ENCODE measurements at regions not wholly inside any gene's neighbourhood (a gene's known extent, or its start where the extent isn't known, plus 50 kb on each side); places are given as distances from the start of the nearest gene placed in this dataset.
"Not testable (repeated sequence)": the region's sequence is repeated elsewhere in the genome, so short reads cannot be mapped to it uniquely, and the experiment has no call there.

GRCh38 chr21:5128261-5128660 lies 5393.1 kb upstream of the TPTE start:
- peak; percentile 76 for DNase-seq (ENCODE audit: low spot score)

GRCh38 chr21:5133824-5134223 lies 5387.6 kb upstream of the TPTE start:
- DNase-seq (ENCODE audit: low spot score): not testable (repeated sequence)

GRCh38 chr21:5136406-5136805 lies 5385.0 kb upstream of the TPTE start:
- DNase-seq (ENCODE audit: low spot score): not testable (repeated sequence)

- DNase-seq (ENCODE audit: low spot score): not testable (repeated sequence)
Observed at GRCh38 chr21:5137006-5137405, 5384.4 kb upstream of the TPTE start.

GRCh38 chr21:5138687-5139086 lies 5382.7 kb upstream of the TPTE start:
- DNase-seq (ENCODE audit: low spot score): not testable (repeated sequence)

GRCh38 chr21:5139528-5139927 lies 5381.9 kb upstream of the TPTE start:
- DNase-seq (ENCODE audit: low spot score): not testable (repeated sequence)

GRCh38 chr21:5143011-5143410 lies 5378.4 kb upstream of the TPTE start:
- not testable (repeated sequence) for DNase-seq (ENCODE audit: low spot score)

- DNase-seq (ENCODE audit: low spot score): not testable (repeated sequence)
Observed at GRCh38 chr21:5144731-5145130, 5376.7 kb upstream of the TPTE start.

GRCh38 chr21:5147685-5148084 lies 5373.7 kb upstream of the TPTE start:
- not testable (repeated sequence) for DNase-seq (ENCODE audit: low spot score)

- not testable (repeated sequence) for DNase-seq (ENCODE audit: low spot score)
Observed at GRCh38 chr21:5149222-5149621, 5372.2 kb upstream of the TPTE start.

- not testable (repeated sequence) for DNase-seq (ENCODE audit: low spot score)
Observed at GRCh38 chr21:5153842-5154640, 5367.3 kb upstream of the TPTE start.

- peak; percentile 24 for DNase-seq (ENCODE audit: low spot score)
Observed at GRCh38 chr21:5154641-5154982, 5366.8 kb upstream of the TPTE start.

GRCh38 chr21:5162693-5163574 lies 5358.4 kb upstream of the TPTE start:
- DNase-seq (ENCODE audit: low spot score): not testable (repeated sequence)

- DNase-seq (ENCODE audit: low spot score): not testable (repeated sequence)
Observed at GRCh38 chr21:5165829-5166228, 5355.6 kb upstream of the TPTE start.
